ENCODE measurements at regions not wholly inside any gene's neighbourhood (a gene's known extent, or its start where the extent isn't known, plus 50 kb on each side); places are given as distances from the start of the nearest gene placed in this dataset.

DNA sequence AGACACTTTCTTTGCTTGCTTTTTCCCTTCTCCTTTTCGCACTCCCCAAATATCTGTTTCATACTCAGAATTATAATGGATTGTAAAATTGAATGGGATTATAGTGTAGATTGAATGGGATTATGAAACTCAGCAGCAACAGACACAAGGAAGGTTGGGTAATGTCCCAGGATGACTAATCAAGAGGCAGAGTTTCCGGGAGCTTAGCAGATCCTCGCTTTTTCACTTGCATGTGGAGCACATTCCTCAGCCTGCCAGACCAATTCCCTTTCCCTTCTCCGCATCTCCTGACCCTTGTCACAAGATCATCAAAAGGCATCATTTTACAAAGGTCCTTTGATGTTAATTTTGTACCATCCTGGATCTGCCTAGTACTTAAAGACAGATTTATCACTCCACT, 55.1 kb upstream of the SLC1A1 start:
- POLR2A ChIA-PET: no interaction called here
- no peak for TF ChIP-seq NFRKB (IDR thresholded peaks at IDR 0.05)
- TF ChIP-seq FOXA1 (IDR thresholded peaks at IDR 0.05): no peak
- no peak for TF ChIP-seq LEF1 (IDR thresholded peaks at IDR 0.05; ENCODE audit: borderline replicate concordance)
- TF ChIP-seq SP1 (IDR thresholded peaks at IDR 0.05): no peak
- TF ChIP-seq ZNF384 (IDR thresholded peaks at IDR 0.05): no peak
- CTCF ChIA-PET: no interaction called here
- DNase-seq (ENCODE audit: extremely low spot score): no peak

GRCh38 chr9:4433379-4433778, 56.9 kb upstream of the SLC1A1 start:
- DNase-seq (ENCODE audit: extremely low spot score): no peak
- no peak for TF ChIP-seq BHLHE40 (IDR thresholded peaks at IDR 0.05; ENCODE audit: borderline replicate concordance)
- TF ChIP-seq ARNT (IDR thresholded peaks at IDR 0.05): no peak
- TF ChIP-seq L3MBTL2 (conservative IDR thresholded peaks at IDR 0.05): no peak
- no peak for TF ChIP-seq FOXK2 (IDR thresholded peaks at IDR 0.05)
- no peak for TF ChIP-seq ZNF384 (IDR thresholded peaks at IDR 0.05)
- TF ChIP-seq TARDBP (IDR thresholded peaks at IDR 0.05): no peak
- TF ChIP-seq CTBP1 (IDR thresholded peaks at IDR 0.05; ENCODE audit: borderline replicate concordance): no peak
- no peak for TF ChIP-seq FOXA1 (IDR thresholded peaks at IDR 0.05)
- no peak for TF ChIP-seq SP1 (IDR thresholded peaks at IDR 0.05)
- TF ChIP-seq SUZ12 (IDR thresholded peaks at IDR 0.05): no peak
- no peak for TF ChIP-seq LEF1 (IDR thresholded peaks at IDR 0.05; ENCODE audit: borderline replicate concordance)
- ChIA-PET CTCF (no interaction called here), POLR2A (no interaction called here)

DNA sequence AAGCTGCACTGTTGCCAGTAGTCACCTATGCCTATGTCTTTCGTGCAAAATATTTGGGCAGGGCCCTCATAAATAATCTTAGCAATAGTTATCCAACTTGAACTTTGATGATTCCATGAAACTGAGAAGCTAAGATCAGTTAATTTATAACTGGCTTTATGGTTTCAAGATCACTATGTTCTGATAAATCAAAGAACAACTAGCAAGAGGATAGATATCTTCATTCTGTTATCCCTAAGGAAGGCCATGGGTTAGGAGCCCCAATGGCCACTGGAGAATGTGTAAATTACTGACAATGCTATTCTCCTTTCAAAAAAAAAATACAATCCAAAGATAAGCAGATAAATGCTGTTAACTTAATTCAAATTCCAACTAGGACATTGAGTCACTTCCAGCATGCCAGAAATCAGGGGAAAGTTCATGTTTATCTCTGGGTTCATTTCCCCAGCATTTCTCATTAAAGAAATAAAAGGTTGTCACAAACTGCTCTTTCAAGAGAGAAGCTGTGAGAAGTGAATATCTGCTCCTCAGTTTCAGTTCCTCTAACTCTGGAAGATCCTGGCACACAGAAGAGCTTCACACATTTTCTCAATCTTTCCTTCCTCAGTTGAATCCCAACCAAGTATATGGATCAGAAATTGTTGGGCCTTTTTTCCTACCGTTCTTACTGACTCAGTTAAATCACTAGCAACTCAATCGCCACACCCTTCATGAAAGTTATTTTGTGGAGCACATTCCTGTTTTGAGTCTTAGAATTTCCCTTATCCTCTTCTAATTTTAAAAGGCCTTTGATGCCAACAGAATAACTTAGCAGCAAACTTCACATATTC, 59.6 kb upstream of the SLC1A1 start:
- ChIA-PET CTCF (no interaction called here), POLR2A (no interaction called here)
- no peak for DNase-seq (ENCODE audit: extremely low spot score)
- no peak for TF ChIP-seq ELF4 (IDR thresholded peaks at IDR 0.05)
- no peak for TF ChIP-seq NFRKB (IDR thresholded peaks at IDR 0.05)
- TF ChIP-seq, protein P1, sequence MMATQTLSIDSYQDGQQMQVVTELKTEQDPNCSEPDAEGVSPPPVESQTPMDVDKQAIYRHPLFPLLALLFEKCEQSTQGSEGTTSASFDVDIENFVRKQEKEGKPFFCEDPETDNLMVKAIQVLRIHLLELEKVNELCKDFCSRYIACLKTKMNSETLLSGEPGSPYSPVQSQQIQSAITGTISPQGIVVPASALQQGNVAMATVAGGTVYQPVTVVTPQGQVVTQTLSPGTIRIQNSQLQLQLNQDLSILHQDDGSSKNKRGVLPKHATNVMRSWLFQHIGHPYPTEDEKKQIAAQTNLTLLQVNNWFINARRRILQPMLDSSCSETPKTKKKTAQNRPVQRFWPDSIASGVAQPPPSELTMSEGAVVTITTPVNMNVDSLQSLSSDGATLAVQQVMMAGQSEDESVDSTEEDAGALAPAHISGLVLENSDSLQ (IDR thresholded peaks at IDR 0.05): no peak
- no peak for TF ChIP-seq HDGF (IDR thresholded peaks at IDR 0.05; ENCODE audit: borderline replicate concordance)
- no peak for TF ChIP-seq CTBP1 (IDR thresholded peaks at IDR 0.05; ENCODE audit: borderline replicate concordance)
- TF ChIP-seq LEF1 (IDR thresholded peaks at IDR 0.05; ENCODE audit: borderline replicate concordance): no peak
- no peak for TF ChIP-seq BHLHE40 (IDR thresholded peaks at IDR 0.05; ENCODE audit: borderline replicate concordance)
- TF ChIP-seq TARDBP (IDR thresholded peaks at IDR 0.05): no peak
- TF ChIP-seq SP1 (IDR thresholded peaks at IDR 0.05): no peak
- no peak for TF ChIP-seq FOXM1 (IDR thresholded peaks at IDR 0.05; ENCODE audit: borderline replicate concordance)
- TF ChIP-seq SUZ12 (IDR thresholded peaks at IDR 0.05): no peak
- no peak for TF ChIP-seq FOXK2 (IDR thresholded peaks at IDR 0.05)
- TF ChIP-seq L3MBTL2 (conservative IDR thresholded peaks at IDR 0.05): no peak
- TF ChIP-seq FOXA1 (IDR thresholded peaks at IDR 0.05): no peak
- TF ChIP-seq ARNT (IDR thresholded peaks at IDR 0.05): no peak
- no peak for TF ChIP-seq ZNF384 (IDR thresholded peaks at IDR 0.05)

GRCh38 chr9:4425319-4426045, 64.8 kb upstream of the SLC1A1 start:
- ChIA-PET POLR2A (no interaction called here), CTCF (interaction anchor here (0.7 kb wide), 1 partner anchor 135 kb away, joined by 3 read pairs; no protein-coding TSS in a partner anchor)
- no peak for DNase-seq (ENCODE audit: extremely low spot score)
- TF ChIP-seq L3MBTL2 (conservative IDR thresholded peaks at IDR 0.05) (no peak), SUZ12 (IDR thresholded peaks at IDR 0.05) (no peak), CTBP1 (IDR thresholded peaks at IDR 0.05; ENCODE audit: borderline replicate concordance) (no peak)

GRCh38 chr9:4424891-4425290, 65.4 kb upstream of the SLC1A1 start:
- TF ChIP-seq HDGF (IDR thresholded peaks at IDR 0.05; ENCODE audit: borderline replicate concordance) (no peak), LEF1 (IDR thresholded peaks at IDR 0.05; ENCODE audit: borderline replicate concordance) (no peak), SP1 (IDR thresholded peaks at IDR 0.05) (no peak), L3MBTL2 (conservative IDR thresholded peaks at IDR 0.05) (no peak), FOXK2 (IDR thresholded peaks at IDR 0.05) (no peak), SUZ12 (IDR thresholded peaks at IDR 0.05) (no peak), CTBP1 (IDR thresholded peaks at IDR 0.05; ENCODE audit: borderline replicate concordance) (no peak), FOXM1 (IDR thresholded peaks at IDR 0.05; ENCODE audit: borderline replicate concordance) (no peak), ELF4 (IDR thresholded peaks at IDR 0.05) (no peak), ZNF384 (IDR thresholded peaks at IDR 0.05) (no peak), FOXA1 (IDR thresholded peaks at IDR 0.05) (no peak), ARNT (IDR thresholded peaks at IDR 0.05) (no peak), TARDBP (IDR thresholded peaks at IDR 0.05) (no peak), NFRKB (IDR thresholded peaks at IDR 0.05) (no peak), BHLHE40 (IDR thresholded peaks at IDR 0.05; ENCODE audit: borderline replicate concordance) (no peak)
- TF ChIP-seq, protein P1 (IDR thresholded peaks at IDR 0.05): no peak
- POLR2A ChIA-PET: no interaction called here
- DNase-seq (ENCODE audit: extremely low spot score): no peak
- CTCF ChIA-PET: interaction anchor here (0.7 kb wide), 1 partner anchor 135 kb away, joined by 3 read pairs; no protein-coding TSS in a partner anchor

- TF ChIP-seq ELF4 (IDR thresholded peaks at IDR 0.05): no peak
- no peak for TF ChIP-seq BHLHE40 (IDR thresholded peaks at IDR 0.05; ENCODE audit: borderline replicate concordance)
Measured at GRCh38 chr9:4424038-4424437, 66.2 kb upstream of the SLC1A1 start.

More at GRCh38 chr9:4424038-4424437, 66.2 kb upstream of the SLC1A1 start:
- ChIA-PET CTCF (no interaction called here), POLR2A (no interaction called here)
- DNase-seq (ENCODE audit: extremely low spot score): no peak
